ENCODE measurements at regions not wholly inside any gene's neighbourhood (a gene's known extent, or its start where the extent isn't known, plus 50 kb on each side); places are given as distances from the start of the nearest gene placed in this dataset.

DNA sequence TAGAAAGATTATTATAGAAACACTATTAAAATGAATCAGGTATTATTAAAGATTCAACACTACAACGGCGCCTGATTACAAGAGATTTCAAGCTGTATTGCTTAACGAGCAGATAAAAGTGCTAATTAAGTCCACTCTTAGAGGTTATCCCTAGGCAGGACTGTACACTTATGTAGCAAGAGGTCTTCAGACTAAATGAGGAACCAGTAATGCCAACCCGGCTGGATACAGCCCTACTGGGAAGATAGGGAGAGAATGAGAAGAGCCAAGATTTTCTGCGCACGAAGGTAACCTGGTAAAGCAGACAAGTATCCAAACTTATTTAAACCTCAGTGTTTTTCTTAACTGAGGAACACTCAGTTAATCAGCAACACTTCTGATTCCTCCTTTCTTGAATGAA lies 115.7 kb upstream of the HIVEP3 start:
- no peak for DNase-seq (ENCODE audit: low read depth in 2 of 2)

DNA sequence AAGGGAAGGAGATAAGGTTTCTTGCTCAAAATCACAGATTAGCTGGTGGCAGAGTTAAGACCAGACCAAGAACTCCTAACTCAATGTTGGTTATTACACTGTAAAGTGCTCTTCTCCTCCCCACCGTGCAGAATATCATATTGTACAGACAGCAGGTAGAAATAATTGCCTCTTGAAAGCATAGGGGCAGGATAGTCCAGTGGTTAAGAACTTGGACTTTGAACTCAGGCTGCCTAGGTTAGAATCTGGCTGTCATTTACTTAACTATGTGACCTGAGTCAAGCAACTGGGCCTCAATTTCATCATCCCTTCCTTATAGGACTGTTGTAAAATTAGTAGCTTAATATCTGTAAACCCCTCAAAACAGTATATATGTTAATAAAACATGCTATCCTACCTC lies 114.9 kb upstream of the HIVEP3 start:
- DNase-seq (ENCODE audit: low read depth in 2 of 2), result no peak

DNA sequence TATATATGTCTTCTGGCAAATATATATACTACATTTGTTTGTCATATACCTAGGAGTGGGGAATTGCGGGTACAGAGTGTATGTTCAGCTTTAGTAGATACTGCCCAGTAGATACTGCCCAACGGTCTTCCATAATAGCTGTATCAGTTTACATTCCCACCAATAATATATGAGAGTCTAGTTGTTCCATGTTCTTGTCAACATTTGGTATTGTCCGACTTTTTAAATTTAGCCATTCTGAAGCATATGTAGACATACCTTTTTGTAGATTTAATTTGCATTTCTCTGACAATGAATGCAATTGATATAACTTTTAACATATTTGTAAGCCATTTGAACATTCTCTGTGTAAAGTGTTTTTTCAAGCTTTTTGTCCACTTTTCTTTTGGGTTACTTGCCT lies 99.0 kb upstream of the HIVEP3 start:
- no peak for DNase-seq (ENCODE audit: low read depth in 2 of 2)

DNA sequence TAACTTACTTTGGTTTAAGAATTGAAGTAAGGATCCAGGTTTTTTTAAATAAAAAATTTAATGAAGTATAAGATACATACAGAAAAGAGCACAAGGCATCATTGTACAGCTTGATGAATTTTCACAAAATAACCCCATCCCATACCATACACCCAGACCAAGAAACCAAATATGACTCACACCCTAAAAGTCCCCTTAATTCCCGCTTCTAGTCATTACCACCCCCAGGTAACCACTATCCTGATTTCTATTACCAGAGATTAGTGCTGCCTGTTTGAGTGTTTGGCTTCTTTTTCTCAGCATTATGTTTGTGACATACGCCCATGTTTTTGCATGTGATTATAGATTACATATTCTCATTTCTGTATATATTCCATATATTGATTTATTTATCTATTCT lies 98.5 kb upstream of the HIVEP3 start:
- DNase-seq (ENCODE audit: low read depth in 2 of 2), result no peak

DNA sequence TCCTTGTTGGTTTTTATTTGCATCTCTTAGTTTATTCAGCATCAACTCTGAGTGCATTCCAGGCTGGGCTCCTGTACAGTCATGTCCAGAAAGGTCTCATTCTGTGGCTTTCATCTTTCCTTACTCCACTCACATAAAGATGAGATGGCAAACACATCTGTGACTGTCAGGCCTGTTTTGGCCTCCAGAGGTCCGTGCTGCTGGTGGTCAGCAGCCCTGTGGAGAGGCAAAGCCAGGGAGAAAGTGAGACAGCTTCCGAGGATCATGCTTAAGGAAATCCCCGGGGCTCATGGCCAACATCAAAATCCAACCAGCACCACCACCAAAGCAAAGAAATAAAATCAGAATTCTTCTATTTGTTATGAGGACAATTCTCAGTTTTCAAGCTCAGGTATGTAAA lies 96.1 kb upstream of the HIVEP3 start:
- DNase-seq (ENCODE audit: low read depth in 2 of 2), result no peak

DNA sequence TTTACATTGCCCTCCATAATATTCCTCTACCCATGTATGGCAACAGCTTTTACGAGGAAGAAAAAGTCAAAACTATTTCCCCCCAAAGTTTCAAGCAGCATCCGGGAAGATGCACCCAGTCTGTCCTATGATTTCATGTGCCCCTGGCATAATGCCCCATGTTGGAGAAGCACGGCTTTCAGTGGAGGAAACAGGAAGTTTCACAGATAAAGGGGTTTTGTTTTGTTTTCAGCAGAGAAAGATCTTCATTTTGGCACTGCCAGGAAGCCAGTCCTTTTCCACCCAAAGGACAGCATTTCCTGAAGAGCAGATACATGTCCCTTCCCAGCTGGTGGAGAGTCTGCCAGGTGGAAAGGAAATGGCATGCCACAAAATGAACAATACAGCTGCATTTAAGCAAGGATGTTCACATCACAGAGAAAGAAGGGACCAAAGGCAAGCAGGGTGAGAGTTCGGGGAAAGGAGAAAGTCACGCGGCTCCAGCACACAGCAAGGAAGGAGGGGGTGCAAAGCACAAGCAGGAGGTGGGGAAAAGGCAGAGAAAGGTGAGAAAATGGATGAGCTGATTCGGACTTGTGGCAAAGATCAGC lies 95.3 kb upstream of the HIVEP3 start:
- no peak for DNase-seq (ENCODE audit: low read depth in 2 of 2)

DNA sequence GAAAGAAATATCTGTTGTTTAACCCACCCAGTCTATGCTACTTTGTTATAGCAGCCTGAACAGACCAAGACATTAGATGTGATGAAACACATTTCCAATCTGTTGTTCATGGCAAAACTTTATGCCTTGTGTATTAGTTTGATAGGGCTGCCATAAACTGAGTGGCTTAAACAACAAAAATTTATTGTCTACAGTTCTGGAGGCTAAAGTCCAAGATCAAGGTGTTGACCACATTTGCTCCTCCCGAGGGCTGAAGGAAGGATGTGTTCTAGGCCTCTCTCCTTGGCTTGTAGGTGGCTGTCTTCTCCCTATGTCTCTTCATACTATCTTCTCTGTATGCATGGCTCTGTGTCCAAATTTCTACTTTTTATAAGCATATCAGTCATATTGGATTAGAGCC lies 94.1 kb upstream of the HIVEP3 start:
- DNase-seq (ENCODE audit: low read depth in 2 of 2), result no peak

DNA sequence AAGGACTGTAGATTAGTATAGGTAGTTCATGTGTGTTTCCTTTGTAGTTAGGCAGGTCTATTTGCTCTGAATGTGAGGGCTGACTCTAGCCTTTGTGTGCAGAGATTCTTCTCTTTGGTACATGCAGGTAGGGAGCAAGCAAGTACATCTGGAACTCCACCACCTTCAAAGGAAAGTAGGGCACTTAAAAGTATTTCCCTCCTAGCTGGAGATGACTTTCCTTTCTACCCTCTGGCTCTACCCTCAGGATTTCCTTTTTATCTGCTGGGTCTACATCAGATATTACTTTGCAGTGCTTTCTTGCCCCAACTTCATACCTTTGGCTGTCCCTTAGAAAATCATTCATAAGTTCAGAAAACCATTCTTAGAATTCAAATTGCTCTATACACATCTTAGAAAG lies 91.7 kb upstream of the HIVEP3 start:
- DNase-seq (ENCODE audit: low read depth in 2 of 2), result no peak

DNA sequence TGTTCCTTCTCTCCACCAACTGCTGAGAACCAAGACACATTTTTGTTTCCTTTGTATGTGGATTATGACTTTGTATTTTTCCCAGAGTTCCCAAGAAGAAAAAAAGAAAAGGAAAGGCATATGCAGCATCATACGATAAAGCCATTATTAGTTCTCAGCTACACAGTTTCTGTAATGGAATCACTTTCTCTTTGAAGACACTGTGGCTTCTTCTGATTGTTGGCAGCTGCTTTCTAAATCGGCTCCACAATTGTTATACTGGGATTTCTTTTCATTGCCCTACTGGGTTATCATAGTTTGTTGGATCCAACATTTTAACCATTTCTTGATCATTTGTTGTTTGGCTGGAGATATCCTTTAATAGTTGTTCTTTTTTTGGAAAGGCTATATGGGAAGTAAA lies 89.5 kb upstream of the HIVEP3 start:
- DNase-seq (ENCODE audit: low read depth in 2 of 2), result no peak

DNA sequence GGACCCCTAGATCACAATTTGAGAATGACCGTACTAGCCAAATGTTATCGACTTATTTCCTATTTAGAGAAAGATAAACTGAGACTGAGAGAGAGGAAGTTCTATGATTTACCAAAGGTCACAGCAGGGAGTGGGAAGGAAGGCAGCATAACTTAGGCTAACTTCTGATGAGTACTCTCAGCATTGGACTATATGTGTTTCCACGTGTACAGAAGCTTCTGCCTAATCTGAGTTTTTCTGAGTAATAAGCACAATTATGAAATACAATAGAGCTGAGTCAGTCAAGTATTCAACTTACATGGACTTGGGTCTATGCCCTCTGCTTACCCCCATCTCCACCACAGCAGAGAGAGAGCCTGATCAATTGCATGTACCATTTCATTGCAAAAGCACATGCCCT lies 88.1 kb upstream of the HIVEP3 start:
- no peak for DNase-seq (ENCODE audit: low read depth in 2 of 2)

DNA sequence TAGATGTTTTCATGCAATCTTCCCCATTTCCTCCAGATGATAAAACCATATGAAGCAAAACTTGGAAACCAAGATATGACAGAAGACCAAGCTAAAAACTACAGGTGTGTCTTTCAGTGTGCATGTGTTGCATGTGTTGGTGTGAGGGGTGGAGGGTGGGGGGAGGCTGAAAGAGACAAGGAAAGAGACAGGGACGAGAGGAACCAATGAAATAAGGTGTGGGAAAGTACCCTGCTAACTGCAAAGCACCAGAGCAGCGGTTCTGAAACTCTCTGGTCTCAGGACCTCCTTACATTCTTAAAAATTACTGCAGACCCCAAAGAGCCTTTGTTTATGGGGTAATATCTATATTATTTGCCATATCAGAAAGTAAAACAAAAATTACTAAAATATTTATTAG lies 87.4 kb upstream of the HIVEP3 start:
- DNase-seq (ENCODE audit: low read depth in 2 of 2), result no peak

DNA sequence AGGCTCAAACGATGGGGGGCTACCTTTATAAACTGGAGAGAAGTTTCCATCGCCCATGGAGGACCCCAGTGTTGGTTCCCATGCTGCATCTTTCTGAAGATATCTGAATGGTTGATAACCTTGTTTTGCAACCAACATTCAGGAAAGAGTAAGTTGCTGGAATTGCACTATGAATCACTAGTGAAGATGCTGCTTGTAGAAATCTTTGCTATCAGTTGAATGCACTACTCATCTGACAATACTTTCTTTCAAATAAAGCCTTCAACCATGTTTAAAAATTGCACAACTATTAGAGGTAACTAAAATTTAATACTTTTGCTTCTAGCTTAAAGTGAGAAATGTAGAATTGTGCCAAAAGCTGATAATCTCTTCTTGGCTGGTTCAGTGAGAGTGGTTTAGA lies 86.8 kb upstream of the HIVEP3 start:
- no peak for DNase-seq (ENCODE audit: low read depth in 2 of 2)

DNA sequence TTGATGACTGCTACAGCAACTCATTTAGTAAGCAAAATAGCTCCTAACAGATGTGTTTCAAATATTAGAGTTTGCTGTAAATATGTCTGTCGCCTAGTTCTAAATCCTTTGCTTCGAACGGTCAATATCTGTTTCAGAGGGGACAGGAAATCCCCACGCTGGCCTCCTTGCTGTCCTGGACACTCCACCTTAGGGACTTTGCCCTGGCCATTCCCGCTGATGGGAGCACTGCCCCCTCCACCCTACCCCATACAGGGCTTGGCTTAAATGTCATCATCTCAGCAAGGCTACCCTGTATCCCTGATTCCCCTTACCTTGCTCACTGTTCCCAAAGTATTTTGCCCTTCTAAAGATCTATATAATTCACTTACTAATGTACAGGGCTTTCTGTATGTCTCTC lies 86.1 kb upstream of the HIVEP3 start:
- DNase-seq (ENCODE audit: low read depth in 2 of 2), result no peak

DNA sequence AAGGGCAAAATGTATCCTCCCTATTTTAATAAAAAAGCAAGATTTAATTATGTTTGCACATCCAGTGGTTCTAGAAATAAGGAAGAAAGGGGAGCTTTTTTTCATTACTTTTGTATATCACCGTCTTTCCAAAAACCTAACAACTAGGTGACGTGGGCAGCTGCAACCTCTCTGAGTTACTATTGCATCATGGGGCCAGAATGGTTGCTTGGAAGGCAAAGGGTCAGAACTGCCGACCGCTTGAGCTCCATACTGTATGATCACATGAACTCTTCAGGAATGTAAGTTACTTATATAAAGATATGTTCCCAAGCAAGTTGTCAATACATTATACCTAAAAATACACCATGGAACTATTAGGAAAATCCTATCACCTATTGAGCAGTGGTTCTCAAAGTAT lies 85.6 kb upstream of the HIVEP3 start:
- DNase-seq (ENCODE audit: low read depth in 2 of 2), result no peak

DNA sequence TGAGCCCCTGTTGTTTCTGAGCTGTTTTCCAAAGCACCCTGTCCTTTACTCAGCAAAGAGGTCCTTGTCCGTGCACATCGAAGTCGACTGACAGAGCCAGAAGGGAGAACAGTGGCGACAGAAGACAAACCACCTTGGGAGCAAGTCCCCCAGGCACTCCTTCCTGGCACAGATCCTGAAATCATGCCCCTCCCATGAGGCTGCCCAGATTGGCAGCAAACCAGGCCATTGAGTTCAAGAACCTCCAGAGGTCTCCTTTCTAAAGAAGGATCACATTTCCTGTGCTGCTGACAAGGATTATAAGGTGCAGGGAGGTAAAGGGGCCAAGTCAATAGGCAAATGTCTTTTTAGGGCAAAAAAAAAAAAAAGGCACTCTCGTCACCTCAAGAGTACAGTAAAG lies 84.7 kb upstream of the HIVEP3 start:
- DNase-seq (ENCODE audit: low read depth in 2 of 2), result no peak

DNA sequence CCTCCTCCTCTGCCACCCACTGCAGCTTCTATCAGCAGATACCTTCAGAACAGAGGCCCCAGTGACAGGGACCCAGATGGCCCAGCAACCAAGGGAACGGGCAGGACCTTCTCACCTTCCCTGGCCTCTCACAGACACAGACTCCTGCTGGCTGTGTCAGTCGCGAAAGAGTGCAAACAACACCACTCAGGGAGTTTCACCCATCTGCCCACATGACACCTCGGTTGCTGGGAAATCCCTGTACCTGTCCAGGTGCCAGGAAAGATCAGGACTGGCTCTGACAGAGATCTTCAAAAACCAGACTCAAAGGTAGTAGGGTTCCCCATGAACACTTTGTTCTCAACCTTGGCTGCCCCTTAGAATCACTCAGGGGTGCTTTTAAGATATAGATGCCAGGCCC lies 83.5 kb upstream of the HIVEP3 start:
- DNase-seq (ENCODE audit: low read depth in 2 of 2), result no peak

DNA sequence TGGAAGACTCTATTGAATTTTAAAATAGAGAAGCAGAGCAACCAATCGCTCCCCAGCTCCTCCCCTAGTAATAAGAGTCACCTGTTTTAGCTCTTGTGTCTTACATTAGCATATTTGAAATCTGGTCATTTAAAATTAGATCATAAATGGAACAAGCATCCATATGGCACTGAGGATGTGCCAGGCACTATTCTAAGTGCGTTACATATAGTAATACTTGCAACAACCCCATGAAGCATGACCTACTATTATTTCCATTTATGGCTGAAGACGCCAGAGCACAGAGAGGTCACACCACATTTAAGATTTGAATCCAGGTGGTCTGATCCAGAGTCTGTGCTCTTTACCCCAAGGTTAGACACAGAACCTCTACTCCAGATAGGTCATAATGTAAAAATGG lies 82.0 kb upstream of the HIVEP3 start:
- no peak for DNase-seq (ENCODE audit: low read depth in 2 of 2)

DNA sequence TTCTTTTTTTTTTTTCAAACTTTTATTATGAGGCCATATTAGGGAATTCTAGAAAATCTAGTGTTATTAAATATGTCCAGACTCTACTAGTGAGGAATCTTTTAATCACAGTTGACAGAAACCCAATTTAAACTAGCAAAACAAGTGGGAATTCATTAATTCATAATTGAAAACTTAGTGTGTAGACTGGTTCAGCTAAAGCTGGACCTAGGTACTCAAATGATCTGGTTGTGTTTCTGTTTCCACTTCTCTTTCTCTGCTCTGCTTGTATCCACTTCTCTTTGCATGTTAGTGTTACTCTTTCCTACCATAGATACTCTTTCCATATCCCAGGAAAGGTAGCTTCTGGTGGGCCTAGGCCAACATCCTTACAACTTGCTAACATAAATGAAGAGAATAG lies 81.2 kb upstream of the HIVEP3 start:
- no peak for DNase-seq (ENCODE audit: low read depth in 2 of 2)

DNA sequence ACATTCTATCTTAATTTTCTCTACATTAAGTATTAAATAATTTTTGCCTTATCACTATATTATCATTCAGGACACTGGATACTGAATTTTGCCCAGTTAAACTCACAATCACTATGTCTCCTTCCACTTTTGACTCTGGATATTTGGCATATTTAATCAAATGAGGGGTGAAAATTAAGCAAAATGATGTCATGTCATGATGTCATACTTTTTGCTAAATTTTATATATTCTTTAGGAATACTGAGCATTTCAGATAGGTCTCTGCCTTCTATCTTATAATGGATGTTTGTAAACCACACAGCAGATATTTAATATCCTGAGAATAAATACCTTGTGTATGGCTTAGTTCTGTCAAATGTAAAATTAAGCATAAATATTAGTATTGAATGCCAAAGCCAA lies 79.5 kb upstream of the HIVEP3 start:
- DNase-seq (ENCODE audit: low read depth in 2 of 2), result no peak

DNA sequence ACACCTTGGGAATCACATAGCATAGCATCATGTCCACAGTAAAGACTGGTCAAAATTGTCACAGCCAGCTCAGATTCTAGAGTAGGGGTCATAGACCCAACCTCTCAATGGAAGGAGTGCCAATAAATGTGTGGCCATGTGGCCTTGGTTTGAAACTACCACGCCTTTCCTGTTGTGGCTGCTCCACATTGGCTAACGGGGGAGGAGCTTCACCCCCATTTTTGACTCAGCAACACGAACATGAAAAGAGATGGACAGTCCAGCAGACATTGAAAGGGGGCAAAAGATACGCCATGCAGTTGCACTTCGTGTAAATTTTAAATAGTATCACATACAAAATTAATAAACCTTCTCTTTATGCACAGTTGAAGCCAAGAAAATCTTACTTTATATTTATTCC lies 78.4 kb upstream of the HIVEP3 start:
- no peak for DNase-seq (ENCODE audit: low read depth in 2 of 2)

DNA sequence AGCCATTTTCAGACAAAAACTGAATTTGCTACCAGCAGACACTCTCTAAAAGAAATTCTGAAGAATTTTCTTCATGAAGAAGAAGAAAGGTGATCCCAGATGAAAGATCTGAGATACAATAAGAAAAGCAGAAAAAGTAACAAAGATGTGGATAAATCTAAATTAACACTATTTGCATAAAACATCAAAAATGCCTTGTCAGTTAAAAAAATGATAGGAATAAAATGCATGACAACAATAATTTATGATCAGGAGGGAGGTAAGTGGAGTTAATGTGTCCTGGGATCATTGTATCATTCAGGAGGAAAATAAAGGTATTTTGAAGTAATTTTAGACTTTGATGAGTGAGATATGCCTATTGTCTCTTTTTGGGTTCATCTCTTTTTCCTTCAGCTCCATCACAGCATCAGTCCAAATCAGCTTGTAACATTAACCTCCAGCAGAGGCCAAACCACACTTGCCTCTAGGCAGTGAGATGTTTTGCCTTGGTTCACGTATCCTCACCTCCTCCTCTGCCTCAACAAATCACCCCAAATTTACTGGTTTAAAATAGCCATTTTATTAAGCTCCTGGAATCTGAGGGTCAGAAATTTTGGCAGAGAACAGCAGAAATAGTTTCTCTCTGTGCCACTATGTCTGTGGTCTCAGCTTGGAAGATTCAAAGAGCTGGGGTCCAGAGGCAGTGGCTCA lies 76.9 kb upstream of the HIVEP3 start:
- DNase-seq (ENCODE audit: low read depth in 2 of 2), result no peak

DNA sequence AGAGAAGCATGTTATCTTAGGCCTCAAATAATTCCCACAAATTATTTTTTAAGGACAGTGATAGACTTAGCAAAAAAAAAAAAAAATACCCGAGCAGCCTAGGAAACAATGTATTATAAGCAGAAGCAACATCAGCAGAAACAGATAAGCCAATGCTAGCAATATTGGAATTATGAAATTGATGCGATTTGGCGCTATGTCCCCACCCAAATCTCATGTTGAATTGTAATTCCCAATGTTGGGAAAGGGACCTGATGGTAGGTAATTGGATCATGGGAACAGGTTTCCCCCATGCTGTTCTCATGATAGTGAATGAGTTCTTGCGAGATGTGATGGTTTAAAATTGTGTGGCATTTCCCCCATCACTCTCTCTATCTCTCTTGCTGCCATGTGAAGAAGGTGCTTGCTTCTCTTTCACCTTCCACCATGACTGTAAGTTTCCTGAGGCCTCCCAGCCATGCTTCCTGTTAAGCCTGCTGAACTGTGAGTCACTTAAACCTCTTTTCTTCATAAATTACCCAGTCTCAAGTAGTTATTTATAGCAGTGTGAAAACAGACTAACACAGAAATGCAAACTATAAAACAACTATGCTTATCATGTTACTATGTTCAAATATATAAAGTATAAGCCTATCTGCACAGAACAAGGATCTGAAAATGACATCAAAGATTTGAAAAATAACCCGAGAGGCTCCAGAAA lies 75.6 kb upstream of the HIVEP3 start:
- DNase-seq (ENCODE audit: low read depth in 2 of 2), result no peak

DNA sequence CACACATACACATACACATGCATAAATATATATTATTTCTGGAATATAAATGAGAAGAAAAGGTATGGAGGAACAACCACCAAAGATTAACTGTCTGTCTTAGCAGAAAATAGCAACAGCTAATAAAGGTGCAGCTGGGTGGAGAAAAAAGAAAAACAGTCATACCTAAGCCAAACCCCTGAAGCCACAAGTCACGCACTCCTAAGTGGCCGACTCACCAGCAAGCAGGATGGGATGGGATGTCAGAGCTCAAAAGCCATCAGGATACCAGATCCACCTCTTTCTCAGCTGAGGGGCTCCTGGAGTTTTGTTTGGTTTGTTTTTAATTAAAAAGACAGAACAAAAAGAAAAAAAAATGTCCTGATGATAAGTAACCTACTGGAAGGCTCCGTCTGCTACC lies 64.7 kb upstream of the HIVEP3 start:
- DNase-seq (ENCODE audit: low read depth in 2 of 2), result no peak

DNA sequence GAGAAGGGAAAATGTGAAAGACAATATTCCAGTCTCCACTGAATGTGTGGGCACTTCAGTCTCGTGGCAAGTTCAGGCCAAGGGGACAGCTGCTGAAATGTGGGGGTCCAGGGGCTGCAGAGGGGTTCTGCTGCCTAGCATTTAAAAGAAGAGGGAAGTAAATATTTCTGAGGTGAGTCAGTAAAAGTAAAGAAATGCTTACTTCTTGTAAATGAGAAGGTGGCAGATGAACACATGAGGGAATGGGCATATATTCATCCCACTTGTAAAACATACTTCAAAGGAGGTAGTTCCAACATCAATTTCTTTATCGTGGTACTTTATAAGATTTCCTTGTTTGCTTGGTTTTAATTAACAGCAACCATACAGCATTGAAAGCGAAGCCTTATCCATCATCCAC lies 63.1 kb upstream of the HIVEP3 start:
- DNase-seq (ENCODE audit: low read depth in 2 of 2), result no peak

Data from stimulated activated CD8-positive, alpha-beta memory T cell treated with anti-CD3 and anti-CD28 coated beads, Interleukin-2, amount 100 ng/mL, for 1 hour (primary cell).